Calu3 (cell line): ENCODE measurements at regions not wholly inside any gene's neighbourhood (a gene's known extent, or its start where the extent isn't known, plus 50 kb on each side); places are given as distances from the start of the nearest gene placed in this dataset.

ENCODE experiments used
- BruUV-seq: library from RNA; stranded (reverse); fragments of 400-500 nt; replicated peaks from 2 replicates; lab custom pipeline; 2021; lab: Mats Ljungman, UMichigan
- CTCF ChIA-PET: fragments of 300-600 bp; sonication (Branson Sonifier 250); formaldehyde crosslinking; loops from one replicate; lab custom pipeline; 2022; ENCODE audit warnings: antibody characterized with exemption; lab: Charles Lee
- DNase-seq: peaks from one replicate; pipeline ENCODE4 v3.0.0; 2022
- H3K27ac Mint-ChIP-seq: one replicate; pipeline ENCODE4 v1.8.0; 2022; ENCODE audit warnings: mixed read lengths; ENCODE audit not compliant: unreplicated experiment
- H3K27me3 Mint-ChIP-seq: one replicate; pipeline ENCODE4 v1.8.0; 2022; ENCODE audit warnings: mixed read lengths; ENCODE audit not compliant: unreplicated experiment
- H3K36me3 Mint-ChIP-seq: one replicate; pipeline ENCODE4 v1.8.0; 2022; ENCODE audit warnings: mild to moderate bottlenecking, moderate library complexity, mixed read lengths; ENCODE audit not compliant: insufficient read depth, unreplicated experiment
- H3K4me1 Mint-ChIP-seq: one replicate; pipeline ENCODE4 v1.8.0; 2022; ENCODE audit warnings: mild to moderate bottlenecking, low read depth, mixed read lengths; ENCODE audit not compliant: unreplicated experiment
- H3K4me3 Mint-ChIP-seq: one replicate; pipeline ENCODE4 v1.8.0; 2022; ENCODE audit warnings: mild to moderate bottlenecking, low read depth, moderate library complexity, mixed read lengths; ENCODE audit not compliant: unreplicated experiment
- H3K9me3 Mint-ChIP-seq: one replicate; pipeline ENCODE4 v1.8.0; 2022; ENCODE audit warnings: low read depth, mixed read lengths; ENCODE audit not compliant: unreplicated experiment
- intact Hi-C: fragments of 100-400 bp; cut with micrococcal nuclease; formaldehyde crosslinking; loops from one replicate; pipeline ENCODE4 v1.10.0; 2022; ENCODE audit not compliant: unreplicated experiment
- TF ChIP-seq, protein P1 (sequence below): fragments of 200-600 bp; IDR thresholded peaks from one replicate; pipeline ENCODE4 v1.8.0; 2022; ENCODE audit warnings: antibody characterized with exemption; ENCODE audit not compliant: unreplicated experiment

- Mint-ChIP-seq H3K27me3 (no peaks in the 10 kb centered on the region), H3K4me3 (no peak overlapping the region), H3K27ac (no peak overlapping the region), H3K4me1 (peaks cover 9% of the 10 kb centered on the region), H3K36me3 (no peaks in the 10 kb centered on the region), H3K9me3 (peaks cover 5% of the 10 kb centered on the region)
- BruUV-seq = no TSS peak
- DNase-seq = no peak
- TF ChIP-seq, protein P1, sequence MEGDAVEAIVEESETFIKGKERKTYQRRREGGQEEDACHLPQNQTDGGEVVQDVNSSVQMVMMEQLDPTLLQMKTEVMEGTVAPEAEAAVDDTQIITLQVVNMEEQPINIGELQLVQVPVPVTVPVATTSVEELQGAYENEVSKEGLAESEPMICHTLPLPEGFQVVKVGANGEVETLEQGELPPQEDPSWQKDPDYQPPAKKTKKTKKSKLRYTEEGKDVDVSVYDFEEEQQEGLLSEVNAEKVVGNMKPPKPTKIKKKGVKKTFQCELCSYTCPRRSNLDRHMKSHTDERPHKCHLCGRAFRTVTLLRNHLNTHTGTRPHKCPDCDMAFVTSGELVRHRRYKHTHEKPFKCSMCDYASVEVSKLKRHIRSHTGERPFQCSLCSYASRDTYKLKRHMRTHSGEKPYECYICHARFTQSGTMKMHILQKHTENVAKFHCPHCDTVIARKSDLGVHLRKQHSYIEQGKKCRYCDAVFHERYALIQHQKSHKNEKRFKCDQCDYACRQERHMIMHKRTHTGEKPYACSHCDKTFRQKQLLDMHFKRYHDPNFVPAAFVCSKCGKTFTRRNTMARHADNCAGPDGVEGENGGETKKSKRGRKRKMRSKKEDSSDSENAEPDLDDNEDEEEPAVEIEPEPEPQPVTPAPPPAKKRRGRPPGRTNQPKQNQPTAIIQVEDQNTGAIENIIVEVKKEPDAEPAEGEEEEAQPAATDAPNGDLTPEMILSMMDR = no peak
- CTCF ChIA-PET = no interaction called here
- intact Hi-C loops = no loop called here
Observed at GRCh38 chr14:31961896-31962295, 115.2 kb upstream of the ARHGAP5 start.

GRCh38 chr14:31962920-31963319 is 114.2 kb upstream of the ARHGAP5 start:
- peaks cover 17% of the 10 kb centered on the region for H3K4me1 Mint-ChIP-seq
- H3K36me3 Mint-ChIP-seq = no peaks in the 10 kb centered on the region
- intact Hi-C loops = no loop called here
- CTCF ChIA-PET = no interaction called here
- H3K9me3 Mint-ChIP-seq = peaks cover 5% of the 10 kb centered on the region
- H3K27ac Mint-ChIP-seq = no peak overlapping the region
- H3K4me3 Mint-ChIP-seq = no peak overlapping the region
- no peak for DNase-seq
- H3K27me3 Mint-ChIP-seq = no peaks in the 10 kb centered on the region
- no TSS peak for BruUV-seq
- TF ChIP-seq, protein P1 = no peak

DNA sequence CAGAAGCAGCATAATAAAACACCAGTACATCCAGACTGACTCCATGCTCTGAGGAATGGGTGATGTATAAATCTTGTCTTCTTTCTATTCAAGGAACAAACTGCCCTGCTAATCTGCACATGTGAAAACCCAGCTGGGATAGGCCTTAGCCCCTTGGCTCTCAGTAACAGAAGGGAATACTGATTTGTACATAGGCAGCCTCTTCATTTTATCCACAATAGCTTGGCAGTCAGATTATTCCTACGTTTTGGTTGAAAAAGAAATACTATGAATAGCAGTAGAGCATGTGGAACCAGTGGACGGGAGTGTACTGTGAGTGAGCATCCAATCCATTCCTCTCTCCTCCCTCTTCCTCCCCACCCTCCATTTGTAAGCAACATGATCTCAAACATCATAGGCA is 113.5 kb upstream of the ARHGAP5 start:
- peaks cover 5% of the 10 kb centered on the region for H3K9me3 Mint-ChIP-seq
- no TSS peak for BruUV-seq
- no peak overlapping the region for H3K27ac Mint-ChIP-seq
- CTCF ChIA-PET = no interaction called here
- H3K4me3 Mint-ChIP-seq = no peak overlapping the region
- intact Hi-C loops = no loop called here
- H3K36me3 Mint-ChIP-seq = peaks cover under 1% of the 10 kb centered on the region
- DNase-seq = no peak
- H3K27me3 Mint-ChIP-seq = no peaks in the 10 kb centered on the region
- TF ChIP-seq, protein P1 = no peak
- peaks cover 23% of the 10 kb centered on the region for H3K4me1 Mint-ChIP-seq

DNA sequence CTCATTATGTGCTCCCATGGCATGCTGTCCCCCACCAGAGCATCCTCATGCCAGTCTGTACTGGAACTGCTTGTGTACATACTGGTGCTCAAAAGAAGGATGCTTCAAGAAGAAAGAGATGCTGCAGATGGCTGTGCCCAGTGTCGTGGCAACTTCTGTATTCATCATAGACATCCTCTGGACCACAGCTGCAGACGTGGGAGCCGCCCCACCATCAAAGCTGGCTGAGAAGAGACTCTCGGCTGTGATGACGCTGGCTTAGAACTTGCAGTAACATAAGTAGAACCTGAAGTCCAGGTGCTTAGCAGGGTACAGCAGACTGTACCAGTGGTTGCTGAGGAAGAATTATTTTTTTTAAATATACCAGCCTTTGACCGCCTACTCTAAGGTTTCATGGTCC is 112.6 kb upstream of the ARHGAP5 start:
- intact Hi-C loops = no loop called here
- peaks cover 5% of the 10 kb centered on the region for H3K9me3 Mint-ChIP-seq
- no TSS peak for BruUV-seq
- H3K4me1 Mint-ChIP-seq = peaks cover 32% of the 10 kb centered on the region
- CTCF ChIA-PET = no interaction called here
- no peaks in the 10 kb centered on the region for H3K27me3 Mint-ChIP-seq
- H3K36me3 Mint-ChIP-seq = peaks cover 7% of the 10 kb centered on the region
- no peak overlapping the region for H3K27ac Mint-ChIP-seq
- TF ChIP-seq, protein P1 = no peak
- no peak overlapping the region for H3K4me3 Mint-ChIP-seq
- no peak for DNase-seq
